GM12801 (cell line): ENCODE measurements at regions not wholly inside any gene's neighbourhood (a gene's known extent, or its start where the extent isn't known, plus 50 kb on each side); places are given as distances from the start of the nearest gene placed in this dataset.
A peak's percentile ranks its signal among the peaks of the same experiment; 100 is the strongest.

ENCODE experiments used
- CTCF ChIP-seq: IDR thresholded peaks from one replicate; pipeline ENCODE4 v1.5.1; 2011; ENCODE audit warnings: control low read depth; ENCODE audit not compliant: insufficient read length; ENCODE audit errors: extremely low read depth

DNA sequence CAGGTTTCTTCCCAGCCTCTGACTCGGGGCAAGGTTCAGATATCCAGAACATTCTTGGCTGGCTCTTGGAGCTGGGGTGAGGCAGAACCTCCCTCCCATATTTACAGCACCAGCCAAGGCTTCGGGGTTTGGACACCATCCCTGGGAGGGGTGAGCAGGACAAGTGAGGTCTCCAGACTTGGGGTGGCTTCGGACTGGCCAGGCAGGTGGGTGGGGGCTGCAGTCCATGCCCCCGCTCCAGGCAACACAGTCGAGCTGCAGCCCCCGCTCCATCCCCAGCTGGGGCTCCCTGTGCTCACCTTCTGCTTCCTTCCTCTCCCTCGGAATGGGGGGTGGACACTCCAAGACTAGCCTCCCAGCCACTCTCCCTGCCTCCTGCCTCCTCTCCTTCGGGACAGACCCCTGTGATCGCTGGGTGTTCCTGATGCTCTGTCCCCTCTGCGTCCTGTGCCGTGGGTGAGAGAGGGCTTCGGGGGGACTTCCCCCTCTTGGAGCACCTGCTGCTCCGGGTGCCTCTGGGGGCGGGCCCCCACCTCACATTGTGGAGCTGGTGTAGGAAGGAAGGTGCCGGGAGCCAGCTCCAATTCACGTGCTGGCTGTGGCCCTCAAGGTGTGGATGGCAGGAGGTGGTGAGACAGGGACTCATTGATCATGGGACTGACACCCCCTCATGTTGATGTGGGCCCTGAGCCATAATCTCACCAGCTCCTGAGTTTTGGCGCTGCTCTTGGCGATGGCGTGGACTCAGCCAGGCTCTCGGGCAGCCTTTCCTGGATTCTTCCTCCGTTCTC, 189.2 kb downstream of the SEC14L1 start:
- no peak for TF ChIP-seq CTCF

- no peak for TF ChIP-seq CTCF
Observed at GRCh38 chr17:77330602-77331081, 189.9 kb downstream of the SEC14L1 start.

- TF ChIP-seq CTCF, result peak; percentile 24
Observed at GRCh38 chr17:77331301-77331864, 190.6 kb downstream of the SEC14L1 start.

GRCh38 chr17:77332034-77332971, 191.5 kb downstream of the SEC14L1 start:
- no peak for TF ChIP-seq CTCF

- no peak for TF ChIP-seq CTCF
Observed at GRCh38 chr17:77332981-77333685, 192.4 kb downstream of the SEC14L1 start.

DNA sequence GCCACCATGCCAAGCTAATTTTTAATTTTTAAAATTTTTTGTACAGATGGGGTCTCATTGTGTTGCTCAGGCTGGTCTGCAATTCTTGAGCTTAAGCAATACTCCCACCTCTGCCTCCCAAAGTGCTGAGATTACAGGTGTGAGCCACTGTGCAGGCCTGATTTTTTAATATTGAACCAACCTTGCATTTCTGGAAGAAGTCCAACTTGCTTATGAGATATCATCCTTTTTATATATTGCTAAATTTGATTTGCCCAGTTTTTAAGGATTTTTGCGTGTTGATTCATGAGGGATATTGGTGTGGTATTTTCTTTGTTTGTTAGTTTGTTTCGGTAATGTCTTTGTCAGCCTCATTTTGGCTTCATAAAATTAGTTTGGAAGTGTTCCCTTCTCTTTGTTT, 196.4 kb downstream of the SEC14L1 start:
- TF ChIP-seq CTCF, result no peak

DNA sequence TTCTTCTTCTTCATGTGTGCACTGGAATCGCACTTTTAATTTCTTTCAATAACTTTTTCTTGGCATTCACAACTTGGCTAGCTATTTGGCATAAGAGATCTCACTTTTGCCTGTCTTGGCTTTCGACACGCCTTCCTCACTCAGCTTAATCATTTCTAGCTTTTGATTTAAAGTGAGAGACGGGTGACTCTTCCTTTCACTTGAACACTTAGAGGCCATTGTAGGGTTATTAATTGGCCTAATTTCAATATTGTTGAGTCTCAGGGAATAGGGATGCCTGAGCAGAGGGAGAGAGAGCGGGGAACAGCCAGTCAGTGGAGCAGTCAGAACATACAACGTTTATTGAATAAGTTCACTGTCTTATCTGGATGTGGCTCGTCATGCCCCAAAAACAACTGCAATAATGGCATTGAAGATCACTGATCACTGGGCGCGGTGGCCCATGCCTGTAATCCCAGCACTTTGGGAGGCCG, 200.3 kb downstream of the SEC14L1 start:
- no peak for TF ChIP-seq CTCF
